Thyroid gland (tissue), 4 donors: ENCODE measurements at regions not wholly inside any gene's neighbourhood (a gene's known extent, or its start where the extent isn't known, plus 50 kb on each side); places are given as distances from the start of the nearest gene placed in this dataset.
"Not testable (repeated sequence)": the region's sequence is repeated elsewhere in the genome, so short reads cannot be mapped to it uniquely, and the experiment has no call there.

Source experiments
- DNase-seq, 2 donors: peaks; one replicate each; pipeline ENCODE4 v3.0.0-alpha.2; 2019
- H3K27ac ChIP-seq, 3 donors: fragments of 200-600 bp; sonication (generic); 1 replicate in 2 of 3; 2 replicates in 1 of 3; pipeline ENCODE4 v1.5.1; 2016 to 2019; ENCODE audit warnings: mild to moderate bottlenecking in 1 of 3, moderate library complexity in 1 of 3
- H3K27me3 ChIP-seq: fragments of 200-600 bp; sonication (generic); one replicate; pipeline ENCODE4 v1.5.1; 2019
- H3K36me3 ChIP-seq, 2 donors: fragments of 200-600 bp; sonication (generic); one replicate each; pipeline ENCODE4 v1.5.1; 2016 to 2019
- H3K4me1 ChIP-seq, 2 donors: fragments of 200-600 bp; sonication (generic); one replicate each; pipeline ENCODE4 v1.5.1; 2017 to 2019
- H3K4me3 ChIP-seq, 3 donors: fragments of 200-600 bp; sonication (generic); replicated peaks in 1 of 3; 1 replicate in 2 of 3; 2 replicates in 1 of 3; pipeline ENCODE4 v1.5.1; 2016; ENCODE audit warnings: mild to moderate bottlenecking in 1 of 3
- H3K9me3 ChIP-seq: fragments of 200-600 bp; sonication (generic); one replicate; pipeline ENCODE4 v1.5.1; 2017
- CTCF ChIP-seq, 6 experiments: fragments of 200-600 bp in 3 of 6; fragments of 450-650 bp in 3 of 6; sonication (generic) in 3 of 6; IDR thresholded peaks; one replicate each; pipeline ENCODE4 v1.5.1; 2016 to 2019; ENCODE audit warnings: antibody characterized with exemption in 6 of 6, mild to moderate bottlenecking in 2 of 6, inconsistent platforms in 1 of 6, moderate library complexity in 1 of 6
- POLR2A ChIP-seq, 2 donors: fragments of 450-650 bp; IDR thresholded peaks; one replicate each; pipeline ENCODE4 v1.6.1; 2017; ENCODE audit warnings: antibody characterized with exemption in 2 of 2, mild to moderate bottlenecking in 2 of 2, moderate library complexity in 1 of 2
- WGBS, 2 donors: methylation state at CpG; one replicate each; pipeline ENCODE4 v1.1.5; 2017; 5-methylcytosine and 5-hydroxymethylcytosine counted together
- intact Hi-C: fragments of 100-400 bp; cut with DNase I; formaldehyde crosslinking; loops from one replicate; pipeline ENCODE4 v1.15.1; 2023

DNA sequence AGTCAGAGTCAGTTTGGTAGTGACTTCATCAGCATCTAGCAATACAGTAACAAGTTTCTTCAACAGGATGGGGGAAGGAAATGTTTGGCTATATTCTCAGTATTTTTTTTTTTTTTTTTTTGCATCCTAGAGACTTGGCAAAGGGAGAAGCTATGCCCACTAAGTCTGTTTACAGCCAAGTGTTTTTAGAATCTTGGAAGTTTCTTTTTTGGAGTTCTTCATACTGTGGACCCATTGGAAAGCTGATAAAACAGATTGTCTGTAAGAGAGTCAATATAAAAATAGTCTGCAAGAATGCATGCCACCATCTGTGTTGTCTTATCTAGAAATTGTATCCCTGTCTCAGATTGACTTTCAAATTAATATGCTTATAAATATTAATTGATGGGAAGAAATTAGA is 171.2 kb downstream of the ADCYAP1 start:
- no peak overlapping the region for H3K4me3 ChIP-seq
- TF ChIP-seq POLR2A (IDR thresholded peaks at IDR 0.05) (no peak), CTCF (IDR thresholded peaks at IDR 0.05) (no peak)
- DNase-seq, result no peak
- no peaks in the 10 kb centered on the region for H3K4me1 ChIP-seq
- no peaks in the 10 kb centered on the region for H3K27me3 ChIP-seq
- H3K9me3 ChIP-seq, result no peaks in the 10 kb centered on the region
- H3K36me3 ChIP-seq, result no peaks in the 10 kb centered on the region
- intact Hi-C loops, result no loop called here
- H3K27ac ChIP-seq, result no peak overlapping the region

- Histone ChIP-seq H3K4me3 (no peak overlapping the region), H3K9me3 (no peaks in the 10 kb centered on the region), H3K27ac (no peak overlapping the region), H3K27me3 (no peaks in the 10 kb centered on the region), H3K4me1 (no peaks in the 10 kb centered on the region), H3K36me3 (no peaks in the 10 kb centered on the region)
- DNase-seq, result no peak
- TF ChIP-seq CTCF (IDR thresholded peaks at IDR 0.05) (no peak), POLR2A (IDR thresholded peaks at IDR 0.05) (no peak)
- intact Hi-C loops, result no loop called here
Observed at GRCh38 chr18:1078301-1078700, 173.6 kb downstream of the ADCYAP1 start.

DNA sequence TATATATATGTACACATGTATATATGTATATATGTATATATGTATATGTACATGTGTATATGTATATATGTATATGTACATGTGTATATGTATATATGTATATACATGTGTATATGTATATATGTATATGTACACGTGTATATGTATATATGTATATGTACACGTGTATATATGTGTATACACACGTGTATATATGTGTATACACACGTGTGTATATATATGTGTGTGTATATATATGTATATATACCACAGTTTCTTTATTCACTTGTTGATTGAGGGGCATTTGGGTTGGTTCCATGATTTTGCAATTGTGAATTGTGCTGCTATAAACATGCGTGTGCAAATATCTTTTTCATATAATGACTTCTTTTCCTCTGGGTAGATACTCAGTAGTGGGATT is 179.0 kb downstream of the ADCYAP1 start:
- H3K9me3 ChIP-seq, H3K4me1 ChIP-seq, intact Hi-C loops, DNase-seq, H3K36me3 ChIP-seq, H3K4me3 ChIP-seq, H3K27ac ChIP-seq, H3K27me3 ChIP-seq: not testable (repeated sequence)
- 39 to 57% methylated on average over 5 of the region's 5 CpGs for WGBS, 2 donors

GRCh38 chr18:1090758-1091157 is 186.1 kb downstream of the ADCYAP1 start:
- Histone ChIP-seq H3K27me3 (no peaks in the 10 kb centered on the region), H3K36me3 (no peaks in the 10 kb centered on the region), H3K4me1 (no peaks in the 10 kb centered on the region), H3K9me3 (no peaks in the 10 kb centered on the region), H3K27ac (no peak overlapping the region), H3K4me3 (no peak overlapping the region)
- no peak for DNase-seq
- TF ChIP-seq CTCF (IDR thresholded peaks at IDR 0.05) (no peak), POLR2A (IDR thresholded peaks at IDR 0.05) (no peak)
- intact Hi-C loops, result no loop called here
- WGBS, 2 donors, result 61 to 79% methylated on average over 1 of the region's 1 CpG

GRCh38 chr18:1092228-1092627 is 187.6 kb downstream of the ADCYAP1 start:
- intact Hi-C loops, result no loop called here
- Histone ChIP-seq H3K9me3 (no peaks in the 10 kb centered on the region), H3K4me1 (no peaks in the 10 kb centered on the region), H3K36me3 (no peaks in the 10 kb centered on the region), H3K27ac (no peak overlapping the region), H3K27me3 (no peaks in the 10 kb centered on the region), H3K4me3 (no peak overlapping the region)
- 67 to 70% methylated on average over 5 of the region's 5 CpGs for WGBS, 2 donors
- DNase-seq, result no peak
- TF ChIP-seq POLR2A (IDR thresholded peaks at IDR 0.05) (no peak), CTCF (IDR thresholded peaks at IDR 0.05) (no peak)

DNA sequence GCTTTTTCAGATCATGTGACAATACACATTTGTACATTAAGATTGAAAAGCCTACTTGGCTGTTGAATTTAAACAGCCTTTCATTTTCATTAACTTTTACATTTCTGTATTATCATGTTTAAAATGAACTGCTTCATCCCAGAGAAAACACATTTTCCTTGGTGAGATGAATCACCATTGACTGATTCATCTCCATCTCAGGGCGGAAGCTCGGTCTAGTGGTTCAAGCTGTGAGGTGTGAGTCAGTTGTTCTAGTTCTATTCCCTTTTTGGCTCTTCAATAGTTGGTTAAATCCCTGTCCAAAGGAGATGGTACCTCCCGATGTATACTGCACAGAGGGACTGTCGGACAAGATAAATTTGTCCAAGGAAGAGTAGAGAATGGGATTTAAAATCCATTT is 189.7 kb downstream of the ADCYAP1 start:
- WGBS, 2 donors, result 86 to 88% methylated on average over 4 of the region's 4 CpGs

DNA sequence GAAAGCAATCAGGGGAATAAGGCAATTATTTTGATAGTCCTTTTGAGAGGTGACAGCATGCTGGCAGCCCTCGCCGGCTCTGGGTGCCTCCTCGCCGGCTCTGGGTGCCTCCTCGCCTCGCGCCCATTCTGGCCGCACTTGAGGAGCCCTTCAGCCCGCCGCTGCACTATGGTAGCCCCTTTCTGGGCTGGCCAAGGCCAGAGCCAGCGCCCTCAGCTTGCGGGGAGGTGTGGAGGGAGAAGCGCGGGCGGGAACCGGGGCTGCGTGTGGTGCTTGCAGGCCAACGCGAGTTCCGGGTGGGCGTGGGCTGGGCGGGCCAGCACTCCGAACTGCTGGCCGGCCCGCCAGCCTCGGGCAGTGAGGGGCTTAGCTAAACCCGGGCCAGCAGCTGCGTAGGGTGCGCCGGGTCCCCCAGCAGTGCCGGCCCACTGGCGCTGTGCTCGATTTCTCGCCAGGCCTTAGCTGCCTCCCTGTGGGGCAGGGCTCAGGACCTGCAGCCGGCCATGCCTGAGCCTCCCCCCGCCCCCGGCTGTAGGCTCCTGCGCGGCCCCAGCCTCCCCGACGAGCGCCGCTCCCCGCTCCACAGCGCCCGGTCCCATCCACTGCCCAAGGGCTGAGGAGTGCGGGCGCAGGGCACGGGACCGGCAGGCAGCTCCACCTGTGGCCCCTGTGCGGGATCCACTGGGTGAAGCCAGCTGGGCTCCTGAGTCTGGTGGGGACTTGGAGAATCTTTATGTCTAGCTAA is 193.5 kb downstream of the ADCYAP1 start:
- intact Hi-C loops, DNase-seq, H3K4me1 ChIP-seq, H3K36me3 ChIP-seq, H3K27ac ChIP-seq, H3K27me3 ChIP-seq, H3K4me3 ChIP-seq, H3K9me3 ChIP-seq: not testable (repeated sequence)
- WGBS, 2 donors, result 92 to 95% methylated on average over 10 to 28 of the region's 51 CpGs

More for the DNA sequence above, 189.7 kb downstream of the ADCYAP1 start:
- H3K27ac ChIP-seq, result no peak overlapping the region
- no peaks in the 10 kb centered on the region for H3K9me3 ChIP-seq
- no peak for TF ChIP-seq POLR2A (IDR thresholded peaks at IDR 0.05)
- no peak for TF ChIP-seq CTCF (IDR thresholded peaks at IDR 0.05)
- no peaks in the 10 kb centered on the region for H3K27me3 ChIP-seq
- DNase-seq, result no peak
- no peak overlapping the region for H3K4me3 ChIP-seq
- intact Hi-C loops, result no loop called here
- no peaks in the 10 kb centered on the region for H3K36me3 ChIP-seq
- H3K4me1 ChIP-seq, result no peaks in the 10 kb centered on the region
